ENCODE measurements at regions not wholly inside any gene's neighbourhood (a gene's known extent, or its start where the extent isn't known, plus 50 kb on each side); places are given as distances from the start of the nearest gene placed in this dataset.

DNA sequence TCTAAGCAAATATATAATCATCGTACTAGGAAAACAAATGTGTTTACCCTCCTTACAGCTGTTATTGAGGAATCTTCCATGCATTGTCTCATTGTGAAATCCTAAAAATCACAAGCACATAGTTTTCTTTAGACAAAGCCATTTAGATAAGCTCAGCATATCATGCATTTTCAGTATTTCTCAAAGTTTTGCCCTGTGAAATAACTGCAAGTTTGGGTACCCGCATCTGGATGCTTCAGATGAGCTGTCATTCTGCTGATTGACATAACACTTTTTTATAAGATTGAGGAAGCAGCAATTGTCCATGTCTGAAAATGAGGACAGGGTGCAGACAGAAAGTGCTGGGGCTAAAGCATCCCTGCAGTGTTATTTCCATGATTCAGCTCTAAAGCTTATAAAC, 96.2 kb downstream of the IYD start:
- DNase-seq (ENCODE audit: low read depth in 1 of 2, low spot score in 2 of 2): no peak
- H3K14ac ChIP-seq (ENCODE audit: insufficient read length): no peak overlapping the region
- no peaks in the 10 kb centered on the region for H3K23me2 ChIP-seq (ENCODE audit: low read depth, low read length)
- no peak overlapping the region for H3K4me2 ChIP-seq (ENCODE audit: insufficient read depth in 1 of 2, low read depth in 2 of 2, low read length in 2 of 2)
- CTCF ChIA-PET (ENCODE audit: partially characterized antibody): interaction anchor here (0.6 to 1.2 kb wide), 3 partner anchors 11 to 94 kb away, joined by 3 read pairs; no protein-coding TSS in a partner anchor
- H3K9ac ChIP-seq (replicated peaks in 1 of 4; ENCODE audit: extremely low read depth in 1 of 4, low read depth in 3 of 4, low read length in 3 of 4): no peak overlapping the region
- H2BK12ac ChIP-seq (ENCODE audit: low read depth, low read length): no peak overlapping the region
- H2AK5ac ChIP-seq (ENCODE audit: low read depth, low read length): no peak overlapping the region
- H3K27me3 ChIP-seq (replicated peaks in 1 of 4; ENCODE audit: control insufficient read depth in 3 of 4, extremely low read depth in 1 of 4, insufficient read depth in 3 of 4, low read length in 3 of 4): no peaks in the 10 kb centered on the region
- H3K18ac ChIP-seq (ENCODE audit: extremely low read depth, low read length): no peak overlapping the region
- H3K56ac ChIP-seq (replicated peaks; ENCODE audit: insufficient read length, low read depth, low read length): no peak overlapping the region
- no peak overlapping the region for H4K91ac ChIP-seq (replicated peaks; ENCODE audit: insufficient read length, low read length)
- H2BK5ac ChIP-seq (ENCODE audit: low read depth, low read length): no peak overlapping the region
- no peaks in the 10 kb centered on the region for H3K36me3 ChIP-seq (ENCODE audit: control insufficient read depth in 2 of 4, insufficient read depth in 4 of 4, low read length in 3 of 4)
- no peak overlapping the region for H3K4me3 ChIP-seq (ENCODE audit: extremely low read depth in 1 of 4, insufficient read depth in 2 of 4, low read depth in 3 of 4, low read length in 4 of 4)
- H4K5ac ChIP-seq (ENCODE audit: insufficient read length, low read depth, low read length): no peak overlapping the region
- no peak overlapping the region for H2BK20ac ChIP-seq (ENCODE audit: low read length)
- no peaks in the 10 kb centered on the region for H3K4me1 ChIP-seq (replicated peaks in 1 of 4; ENCODE audit: control insufficient read depth in 3 of 4, insufficient read depth in 4 of 4, low read length in 3 of 4)
- no peak for FAIRE-seq
- H3K79me2 ChIP-seq (ENCODE audit: control insufficient read depth in 1 of 2, insufficient read depth in 2 of 2, low read length in 2 of 2): no peaks in the 10 kb centered on the region
- H2BK15ac ChIP-seq (ENCODE audit: low read length): no peak overlapping the region
- H3K9me3 ChIP-seq (ENCODE audit: insufficient read depth in 2 of 2, low read depth in 1 of 2, low read length in 1 of 2): no peaks in the 10 kb centered on the region
- H2AFZ ChIP-seq (ENCODE audit: low read length): no peak overlapping the region
- H2BK120ac ChIP-seq (replicated peaks; ENCODE audit: low read depth, low read length): no peak overlapping the region
- no peaks in the 10 kb centered on the region for H4K20me1 ChIP-seq (replicated peaks in 1 of 2; ENCODE audit: control insufficient read depth in 1 of 2, insufficient read depth in 2 of 2, low read length in 2 of 2)
- H3K23ac ChIP-seq (ENCODE audit: insufficient read length): no peak overlapping the region
- H3K27ac ChIP-seq (ENCODE audit: low read depth, low read length): no peak overlapping the region
- POLR2A ChIA-PET (ENCODE audit: partially characterized antibody): no interaction called here
- no peak overlapping the region for H4K8ac ChIP-seq (ENCODE audit: extremely low read depth, insufficient read depth, low read length)
- no peaks in the 10 kb centered on the region for H3K79me1 ChIP-seq (ENCODE audit: low read depth, low read length)
- 91% methylated on average over 2 of the region's 2 CpGs; no CpG with 5 or more reads in 1 of the 2 experiments for WGBS, 2 experiments (ENCODE audit: extremely low coverage in 1 of 2, insufficient coverage in 1 of 2, insufficient read length in 1 of 2, insufficient replicate concordance in 2 of 2, low coverage in 1 of 2, low lambda C conversion rate in 2 of 2, missing lambda C conversion rate in 1 of 2)
- TF ChIP-seq SIX5 (IDR thresholded peaks at IDR 0.05; ENCODE audit: low read depth, low read length): no peak
- TF ChIP-seq ZNF274 (IDR thresholded peaks at IDR 0.05; ENCODE audit: borderline replicate concordance, extremely low read depth, low read length): no peak
- no peak for TF ChIP-seq RAD21 (IDR thresholded peaks at IDR 0.05 in 1 of 2, conservative IDR thresholded peaks at IDR 0.05 in 1 of 2; ENCODE audit: low read depth in 2 of 2, low read length in 2 of 2)
- no peak for TF ChIP-seq ATF3 (IDR thresholded peaks at IDR 0.05; ENCODE audit: insufficient read depth, low read depth, low read length)
- TF ChIP-seq SP2 (IDR thresholded peaks at IDR 0.05; ENCODE audit: low read length): no peak
- TF ChIP-seq MAFK (IDR thresholded peaks at IDR 0.05; ENCODE audit: low read depth, low read length): no peak
- TF ChIP-seq, protein P1, sequence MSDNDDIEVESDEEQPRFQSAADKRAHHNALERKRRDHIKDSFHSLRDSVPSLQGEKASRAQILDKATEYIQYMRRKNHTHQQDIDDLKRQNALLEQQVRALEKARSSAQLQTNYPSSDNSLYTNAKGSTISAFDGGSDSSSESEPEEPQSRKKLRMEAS (IDR thresholded peaks at IDR 0.05): no peak
- no peak for TF ChIP-seq KDM1A (IDR thresholded peaks at IDR 0.05; ENCODE audit: borderline replicate concordance, low read length)
- TF ChIP-seq KDM5A (IDR thresholded peaks at IDR 0.05; ENCODE audit: low read length): no peak
- TF ChIP-seq RNF2 (IDR thresholded peaks at IDR 0.05; ENCODE audit: borderline replicate concordance, low read depth, low read length, missing control alignments, poor library complexity, severe bottlenecking): no peak
- no peak overlapping the region for H3K4ac ChIP-seq (replicated peaks; ENCODE audit: insufficient read length, low read depth, low read length)

Data from H1 (cell line).